WTC11 (cell line): ENCODE measurements at regions not wholly inside any gene's neighbourhood (a gene's known extent, or its start where the extent isn't known, plus 50 kb on each side); places are given as distances from the start of the nearest gene placed in this dataset.

ENCODE experiments used
- ATAC-seq: fragments of 200-7000 bp; cut with Tn5 transposase; 2 replicates; pipeline ENCODE4 v1.10.0; 2021; ENCODE audit warnings: mild to moderate bottlenecking, moderate library complexity
- CTCF ChIA-PET: fragments of 300-600 bp; sonication (Branson Sonifier 250); formaldehyde crosslinking; loops from one replicate; lab custom pipeline; 2021; ENCODE audit warnings: antibody characterized with exemption; lab: Charles Lee
- POLR2A ChIA-PET: fragments of 350-600 bp; sonication (Branson Sonifier 250); formaldehyde crosslinking; loops from one replicate; lab custom pipeline; 2021; ENCODE audit warnings: antibody characterized with exemption; lab: Charles Lee
- DNase-seq: peaks from one replicate; pipeline ENCODE4 v3.0.0; 2021; ENCODE audit warnings: low spot score
- H3K27ac Mint-ChIP-seq: 2 replicates; pipeline ENCODE4 v1.8.0; 2021; ENCODE audit warnings: mixed read lengths
- H3K27me3 Mint-ChIP-seq: 2 replicates; pipeline ENCODE4 v1.8.0; 2021; ENCODE audit warnings: low read depth, mild to moderate bottlenecking, moderate library complexity, mixed read lengths
- H3K36me3 Mint-ChIP-seq: 2 replicates; pipeline ENCODE4 v1.8.0; 2021; ENCODE audit warnings: mixed read lengths
- H3K4me1 Mint-ChIP-seq: 2 replicates; pipeline ENCODE4 v1.8.0; 2022; ENCODE audit warnings: mixed read lengths
- H3K4me3 Mint-ChIP-seq: 2 replicates; pipeline ENCODE4 v1.8.0; 2021; ENCODE audit warnings: mild to moderate bottlenecking, moderate library complexity, mixed read lengths
- H3K9me3 Mint-ChIP-seq: 2 replicates; pipeline ENCODE4 v1.8.0; 2021; ENCODE audit warnings: mixed read lengths
- ATF1 ChIP-seq: sonication (generic); formaldehyde crosslinking; IDR thresholded peaks from 2 replicates; pipeline ENCODE4 v1.8.1; 2023; ENCODE audit warnings: mild to moderate bottlenecking, moderate library complexity, missing genetic modification reagents
- CTCF ChIP-seq: fragments of 200-600 bp; IDR thresholded peaks from 2 replicates; pipeline ENCODE4 v1.8.0; 2022; ENCODE audit warnings: antibody characterized with exemption
- E2F5 ChIP-seq: sonication (generic); formaldehyde crosslinking; IDR thresholded peaks from 2 replicates; pipeline ENCODE4 v1.8.1; 2022; ENCODE audit warnings: mild to moderate bottlenecking, moderate library complexity, missing genetic modification reagents
- ELF4 ChIP-seq: sonication (generic); formaldehyde crosslinking; IDR thresholded peaks from 2 replicates; pipeline ENCODE4 v1.8.1; 2022; ENCODE audit warnings: low read depth, mild to moderate bottlenecking, moderate library complexity, missing genetic modification reagents
- ERG ChIP-seq: fragments of 250-450 bp; sonication (Bioruptor Pico); IDR thresholded peaks from 2 replicates; pipeline ENCODE4 v1.8.0; 2021; ENCODE audit warnings: mild to moderate bottlenecking
- FOXK1 ChIP-seq: sonication (generic); formaldehyde crosslinking; IDR thresholded peaks from 2 replicates; pipeline ENCODE4 v1.8.0; 2022; ENCODE audit warnings: mild to moderate bottlenecking, moderate library complexity, missing genetic modification reagents
- KAT7 ChIP-seq: sonication (generic); formaldehyde crosslinking; IDR thresholded peaks from 2 replicates; pipeline ENCODE4 v1.8.1; 2023; ENCODE audit warnings: missing genetic modification reagents, mild to moderate bottlenecking, borderline replicate concordance
- MXD4 ChIP-seq: fragments of 250-450 bp; sonication (Bioruptor Pico); IDR thresholded peaks from 2 replicates; pipeline ENCODE4 v1.8.0; 2021; ENCODE audit warnings: mild to moderate bottlenecking, moderate library complexity, borderline replicate concordance
- NFE2L1 ChIP-seq: sonication (generic); formaldehyde crosslinking; IDR thresholded peaks from 2 replicates; pipeline ENCODE4 v1.8.1; 2023; ENCODE audit warnings: missing genetic modification reagents
- NFYB ChIP-seq: sonication (generic); formaldehyde crosslinking; conservative IDR thresholded peaks from 2 replicates; pipeline ENCODE4 v1.8.0; 2022; ENCODE audit warnings: low read depth, missing genetic modification reagents
- NR3C1 ChIP-seq: sonication (generic); formaldehyde crosslinking; conservative IDR thresholded peaks from 2 replicates; pipeline ENCODE4 v1.8.1; 2023; ENCODE audit warnings: low read depth, mild to moderate bottlenecking, missing genetic modification reagents
- SMAD4 ChIP-seq: sonication (generic); formaldehyde crosslinking; IDR thresholded peaks from 2 replicates; pipeline ENCODE4 v1.8.0; 2022; ENCODE audit warnings: mild to moderate bottlenecking, missing genetic modification reagents
- SP1 ChIP-seq: sonication (generic); formaldehyde crosslinking; conservative IDR thresholded peaks from 2 replicates; pipeline ENCODE4 v1.8.1; 2022; ENCODE audit warnings: missing genetic modification reagents
- TP53 ChIP-seq: sonication (generic); formaldehyde crosslinking; IDR thresholded peaks from 2 replicates; pipeline ENCODE4 v1.8.1; 2023; ENCODE audit warnings: mild to moderate bottlenecking, missing genetic modification reagents
- ZNF232 ChIP-seq: sonication (generic); formaldehyde crosslinking; IDR thresholded peaks from 2 replicates; pipeline ENCODE4 v1.8.0; 2022; ENCODE audit warnings: mild to moderate bottlenecking, missing genetic modification reagents
- ZNF396 ChIP-seq: fragments of 250-450 bp; sonication (Bioruptor Pico); IDR thresholded peaks from 2 replicates; pipeline ENCODE4 v1.8.0; 2021; ENCODE audit warnings: mild to moderate bottlenecking, moderate library complexity, borderline replicate concordance
- ZNF416 ChIP-seq: fragments of 250-450 bp; sonication (Bioruptor Pico); IDR thresholded peaks from 2 replicates; pipeline ENCODE4 v1.9.0; 2021; ENCODE audit warnings: mild to moderate bottlenecking, inconsistent platforms
- TF ChIP-seq, protein P1 (sequence below): sonication (generic); formaldehyde crosslinking; IDR thresholded peaks from 2 replicates; pipeline ENCODE4 v1.8.1; 2022; ENCODE audit warnings: missing genetic modification reagents, borderline replicate concordance
- TF ChIP-seq, protein P2 (sequence below): sonication (generic); formaldehyde crosslinking; IDR thresholded peaks from 2 replicates; pipeline ENCODE4 v1.8.0; 2022; ENCODE audit warnings: mild to moderate bottlenecking, missing genetic modification reagents
- TF ChIP-seq, protein P3 (sequence below): fragments of 250-450 bp; sonication (Bioruptor Pico); IDR thresholded peaks from 2 replicates; pipeline ENCODE4 v1.9.0; 2021; ENCODE audit warnings: mild to moderate bottlenecking, borderline replicate concordance

GRCh38 chr4:130530505-130530904, 1434.6 kb downstream of the C4orf33 start (continued):
- TF ChIP-seq, protein P1, sequence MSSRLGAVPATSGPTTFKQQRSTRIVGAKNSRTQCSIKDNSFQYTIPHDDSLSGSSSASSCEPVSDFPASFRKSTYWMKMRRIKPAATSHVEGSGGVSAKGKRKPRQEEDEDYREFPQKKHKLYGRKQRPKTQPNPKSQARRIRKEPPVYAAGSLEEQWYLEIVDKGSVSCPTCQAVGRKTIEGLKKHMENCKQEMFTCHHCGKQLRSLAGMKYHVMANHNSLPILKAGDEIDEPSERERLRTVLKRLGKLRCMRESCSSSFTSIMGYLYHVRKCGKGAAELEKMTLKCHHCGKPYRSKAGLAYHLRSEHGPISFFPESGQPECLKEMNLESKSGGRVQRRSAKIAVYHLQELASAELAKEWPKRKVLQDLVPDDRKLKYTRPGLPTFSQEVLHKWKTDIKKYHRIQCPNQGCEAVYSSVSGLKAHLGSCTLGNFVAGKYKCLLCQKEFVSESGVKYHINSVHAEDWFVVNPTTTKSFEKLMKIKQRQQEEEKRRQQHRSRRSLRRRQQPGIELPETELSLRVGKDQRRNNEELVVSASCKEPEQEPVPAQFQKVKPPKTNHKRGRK = no peak
- TF ChIP-seq ATF1 (CRISPR knock-in tag) = no peak
- no peak for TF ChIP-seq MXD4 (CRISPR knock-in tag)
- TF ChIP-seq, protein P2, sequence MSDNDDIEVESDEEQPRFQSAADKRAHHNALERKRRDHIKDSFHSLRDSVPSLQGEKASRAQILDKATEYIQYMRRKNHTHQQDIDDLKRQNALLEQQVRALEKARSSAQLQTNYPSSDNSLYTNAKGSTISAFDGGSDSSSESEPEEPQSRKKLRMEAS (CRISPR knock-in tag) = no peak
- no peak for TF ChIP-seq ELF4 (CRISPR knock-in tag)
- no peak for TF ChIP-seq CTCF
- no peak for TF ChIP-seq TP53 (CRISPR knock-in tag)
- TF ChIP-seq E2F5 (CRISPR knock-in tag) = no peak
- no peak for TF ChIP-seq NR3C1 (CRISPR knock-in tag)
- TF ChIP-seq ERG (CRISPR knock-in tag) = no peak
- no peak for TF ChIP-seq ZNF396 (CRISPR knock-in tag)
- TF ChIP-seq NFE2L1 (CRISPR knock-in tag) = no peak

GRCh38 chr4:130534651-130535050, 1438.7 kb downstream of the C4orf33 start:
- ATAC-seq = no peak
- ChIA-PET POLR2A (no interaction called here), CTCF (no interaction called here)
- Mint-ChIP-seq H3K27ac (no peak overlapping the region), H3K4me3 (no peak overlapping the region), H3K4me1 (0 out of 2 replicates have a peak, but pooled peaks cover 2% of the 10 kb centered on the region), H3K36me3 (no peaks in the 10 kb centered on the region), H3K9me3 (no peaks in the 10 kb centered on the region), H3K27me3 (no peaks in the 10 kb centered on the region)
- DNase-seq = no peak
- no peak for TF ChIP-seq ZNF232 (CRISPR knock-in tag)
- no peak for TF ChIP-seq ELF4 (CRISPR knock-in tag)
- no peak for TF ChIP-seq SP1 (CRISPR knock-in tag)
- no peak for TF ChIP-seq KAT7 (CRISPR knock-in tag)
- TF ChIP-seq MXD4 (CRISPR knock-in tag) = no peak
- TF ChIP-seq ZNF416 = no peak
- no peak for TF ChIP-seq NFYB (CRISPR knock-in tag)
- no peak for TF ChIP-seq SMAD4 (CRISPR knock-in tag)
- TF ChIP-seq FOXK1 (CRISPR knock-in tag) = no peak
- TF ChIP-seq, protein P3, sequence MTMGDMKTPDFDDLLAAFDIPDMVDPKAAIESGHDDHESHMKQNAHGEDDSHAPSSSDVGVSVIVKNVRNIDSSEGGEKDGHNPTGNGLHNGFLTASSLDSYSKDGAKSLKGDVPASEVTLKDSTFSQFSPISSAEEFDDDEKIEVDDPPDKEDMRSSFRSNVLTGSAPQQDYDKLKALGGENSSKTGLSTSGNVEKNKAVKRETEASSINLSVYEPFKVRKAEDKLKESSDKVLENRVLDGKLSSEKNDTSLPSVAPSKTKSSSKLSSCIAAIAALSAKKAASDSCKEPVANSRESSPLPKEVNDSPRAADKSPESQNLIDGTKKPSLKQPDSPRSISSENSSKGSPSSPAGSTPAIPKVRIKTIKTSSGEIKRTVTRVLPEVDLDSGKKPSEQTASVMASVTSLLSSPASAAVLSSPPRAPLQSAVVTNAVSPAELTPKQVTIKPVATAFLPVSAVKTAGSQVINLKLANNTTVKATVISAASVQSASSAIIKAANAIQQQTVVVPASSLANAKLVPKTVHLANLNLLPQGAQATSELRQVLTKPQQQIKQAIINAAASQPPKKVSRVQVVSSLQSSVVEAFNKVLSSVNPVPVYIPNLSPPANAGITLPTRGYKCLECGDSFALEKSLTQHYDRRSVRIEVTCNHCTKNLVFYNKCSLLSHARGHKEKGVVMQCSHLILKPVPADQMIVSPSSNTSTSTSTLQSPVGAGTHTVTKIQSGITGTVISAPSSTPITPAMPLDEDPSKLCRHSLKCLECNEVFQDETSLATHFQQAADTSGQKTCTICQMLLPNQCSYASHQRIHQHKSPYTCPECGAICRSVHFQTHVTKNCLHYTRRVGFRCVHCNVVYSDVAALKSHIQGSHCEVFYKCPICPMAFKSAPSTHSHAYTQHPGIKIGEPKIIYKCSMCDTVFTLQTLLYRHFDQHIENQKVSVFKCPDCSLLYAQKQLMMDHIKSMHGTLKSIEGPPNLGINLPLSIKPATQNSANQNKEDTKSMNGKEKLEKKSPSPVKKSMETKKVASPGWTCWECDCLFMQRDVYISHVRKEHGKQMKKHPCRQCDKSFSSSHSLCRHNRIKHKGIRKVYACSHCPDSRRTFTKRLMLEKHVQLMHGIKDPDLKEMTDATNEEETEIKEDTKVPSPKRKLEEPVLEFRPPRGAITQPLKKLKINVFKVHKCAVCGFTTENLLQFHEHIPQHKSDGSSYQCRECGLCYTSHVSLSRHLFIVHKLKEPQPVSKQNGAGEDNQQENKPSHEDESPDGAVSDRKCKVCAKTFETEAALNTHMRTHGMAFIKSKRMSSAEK (CRISPR knock-in tag) = no peak
